Dendritic cell treated with granulocyte-macrophage colony-stimulating factor and Interleukin-4, amounts not matched to agents 40 ng/mL and 50 ng/mL, for 4 days (primary cell): ENCODE measurements at regions not wholly inside any gene's neighbourhood (a gene's known extent, or its start where the extent isn't known, plus 50 kb on each side); places are given as distances from the start of the nearest gene placed in this dataset.

Source experiments
- H3K27ac Mint-ChIP-seq: one replicate; pipeline ENCODE4 v1.8.0; 2022; ENCODE audit warnings: mild to moderate bottlenecking, mixed read lengths
- H3K27me3 Mint-ChIP-seq: one replicate; pipeline ENCODE4 v1.8.0; 2022; ENCODE audit warnings: mild to moderate bottlenecking, mixed read lengths
- H3K36me3 Mint-ChIP-seq: one replicate; pipeline ENCODE4 v1.8.0; 2022; ENCODE audit warnings: low read depth, mixed read lengths
- H3K4me1 Mint-ChIP-seq: one replicate; pipeline ENCODE4 v1.8.0; 2022; ENCODE audit warnings: low read depth, mixed read lengths
- H3K4me3 Mint-ChIP-seq: one replicate; pipeline ENCODE4 v1.8.0; 2022; ENCODE audit warnings: mild to moderate bottlenecking, moderate library complexity, mixed read lengths
- H3K9me3 Mint-ChIP-seq: one replicate; pipeline ENCODE4 v1.8.0; 2022; ENCODE audit warnings: mixed read lengths
- intact Hi-C: fragments of 100-400 bp; cut with micrococcal nuclease; formaldehyde crosslinking; loops from one replicate; pipeline ENCODE4 v1.15.0; 2022

- Mint-ChIP-seq H3K9me3 (peaks cover 11% of the 10 kb centered on the region), H3K27ac (no peak overlapping the region), H3K4me3 (no peak overlapping the region), H3K27me3 (no peaks in the 10 kb centered on the region), H3K4me1 (peaks cover 31% of the 10 kb centered on the region), H3K36me3 (no peaks in the 10 kb centered on the region)
- intact Hi-C loops = no loop called here
Observed at GRCh38 chr5:74426506-74426905, 214.0 kb downstream of the ENC1 start.

GRCh38 chr5:74424162-74424868 lies 216.2 kb downstream of the ENC1 start:
- H3K4me1 Mint-ChIP-seq = peaks cover 24% of the 10 kb centered on the region
- H3K36me3 Mint-ChIP-seq = no peaks in the 10 kb centered on the region
- no peak overlapping the region for H3K4me3 Mint-ChIP-seq
- H3K27ac Mint-ChIP-seq = no peak overlapping the region
- H3K27me3 Mint-ChIP-seq = no peaks in the 10 kb centered on the region
- H3K9me3 Mint-ChIP-seq = peaks cover 11% of the 10 kb centered on the region
- intact Hi-C loops = no loop called here

- peaks cover 24% of the 10 kb centered on the region for H3K4me1 Mint-ChIP-seq
- no peaks in the 10 kb centered on the region for H3K36me3 Mint-ChIP-seq
- peaks cover 11% of the 10 kb centered on the region for H3K9me3 Mint-ChIP-seq
- H3K27me3 Mint-ChIP-seq = no peaks in the 10 kb centered on the region
- H3K27ac Mint-ChIP-seq = no peak overlapping the region
- H3K4me3 Mint-ChIP-seq = no peak overlapping the region
- intact Hi-C loops = no loop called here
Observed at GRCh38 chr5:74423383-74423782, 217.1 kb downstream of the ENC1 start.

GRCh38 chr5:74422671-74423070 lies 217.9 kb downstream of the ENC1 start:
- intact Hi-C loops = no loop called here
- no peaks in the 10 kb centered on the region for H3K36me3 Mint-ChIP-seq

GRCh38 chr5:74422030-74422429 lies 218.5 kb downstream of the ENC1 start:
- no peak overlapping the region for H3K4me3 Mint-ChIP-seq
- intact Hi-C loops = no loop called here

More at GRCh38 chr5:74422671-74423070, 217.9 kb downstream of the ENC1 start:
- H3K4me1 Mint-ChIP-seq = peaks cover 24% of the 10 kb centered on the region
- H3K27ac Mint-ChIP-seq = no peak overlapping the region
- no peaks in the 10 kb centered on the region for H3K27me3 Mint-ChIP-seq
- H3K9me3 Mint-ChIP-seq = peaks cover 11% of the 10 kb centered on the region
- no peak overlapping the region for H3K4me3 Mint-ChIP-seq

GRCh38 chr5:74421377-74421776 lies 219.2 kb downstream of the ENC1 start:
- no peaks in the 10 kb centered on the region for H3K27me3 Mint-ChIP-seq
- H3K4me3 Mint-ChIP-seq = no peak overlapping the region
- no peaks in the 10 kb centered on the region for H3K36me3 Mint-ChIP-seq
- H3K9me3 Mint-ChIP-seq = peaks cover 11% of the 10 kb centered on the region
- intact Hi-C loops = no loop called here
- peaks cover 24% of the 10 kb centered on the region for H3K4me1 Mint-ChIP-seq
- H3K27ac Mint-ChIP-seq = no peak overlapping the region

More at GRCh38 chr5:74422030-74422429, 218.5 kb downstream of the ENC1 start:
- H3K36me3 Mint-ChIP-seq = no peaks in the 10 kb centered on the region
- no peaks in the 10 kb centered on the region for H3K27me3 Mint-ChIP-seq
- H3K27ac Mint-ChIP-seq = no peak overlapping the region
- H3K4me1 Mint-ChIP-seq = peaks cover 24% of the 10 kb centered on the region
- peaks cover 11% of the 10 kb centered on the region for H3K9me3 Mint-ChIP-seq

- H3K36me3 Mint-ChIP-seq = no peaks in the 10 kb centered on the region
- intact Hi-C loops = no loop called here
- peaks cover 24% of the 10 kb centered on the region for H3K4me1 Mint-ChIP-seq
- H3K27ac Mint-ChIP-seq = no peak overlapping the region
- peaks cover 11% of the 10 kb centered on the region for H3K9me3 Mint-ChIP-seq
- no peak overlapping the region for H3K4me3 Mint-ChIP-seq
- H3K27me3 Mint-ChIP-seq = no peaks in the 10 kb centered on the region
Observed at GRCh38 chr5:74420947-74421346, 219.6 kb downstream of the ENC1 start.

- Mint-ChIP-seq H3K36me3 (no peaks in the 10 kb centered on the region), H3K4me1 (peaks cover 24% of the 10 kb centered on the region), H3K9me3 (peaks cover 11% of the 10 kb centered on the region), H3K27me3 (no peaks in the 10 kb centered on the region), H3K27ac (no peak overlapping the region), H3K4me3 (no peak overlapping the region)
- intact Hi-C loops = no loop called here
Observed at GRCh38 chr5:74420220-74420619, 220.3 kb downstream of the ENC1 start.

- Mint-ChIP-seq H3K4me1 (peaks cover 24% of the 10 kb centered on the region), H3K27ac (no peak overlapping the region), H3K27me3 (no peaks in the 10 kb centered on the region), H3K4me3 (no peak overlapping the region), H3K36me3 (no peaks in the 10 kb centered on the region), H3K9me3 (peaks cover 11% of the 10 kb centered on the region)
- intact Hi-C loops = no loop called here
Observed at GRCh38 chr5:74419468-74419867, 221.1 kb downstream of the ENC1 start.

- Mint-ChIP-seq H3K27me3 (no peaks in the 10 kb centered on the region), H3K4me1 (peaks cover 24% of the 10 kb centered on the region), H3K36me3 (no peaks in the 10 kb centered on the region), H3K27ac (no peak overlapping the region), H3K4me3 (no peak overlapping the region), H3K9me3 (peaks cover 11% of the 10 kb centered on the region)
- intact Hi-C loops = no loop called here
Observed at GRCh38 chr5:74418709-74419108, 221.8 kb downstream of the ENC1 start.

- H3K27ac Mint-ChIP-seq = no peak overlapping the region
- peaks cover 22% of the 10 kb centered on the region for H3K4me1 Mint-ChIP-seq
- peaks cover 7% of the 10 kb centered on the region for H3K9me3 Mint-ChIP-seq
- no peak overlapping the region for H3K4me3 Mint-ChIP-seq
- intact Hi-C loops = no loop called here
- H3K27me3 Mint-ChIP-seq = no peaks in the 10 kb centered on the region
- H3K36me3 Mint-ChIP-seq = no peaks in the 10 kb centered on the region
Observed at GRCh38 chr5:74418261-74418660, 222.3 kb downstream of the ENC1 start.

- intact Hi-C loops = no loop called here
- Mint-ChIP-seq H3K9me3 (no peaks in the 10 kb centered on the region), H3K4me1 (peaks cover 8% of the 10 kb centered on the region), H3K4me3 (no peak overlapping the region), H3K27ac (no peak overlapping the region), H3K27me3 (no peaks in the 10 kb centered on the region), H3K36me3 (no peaks in the 10 kb centered on the region)
Observed at GRCh38 chr5:74415695-74416102, 224.8 kb downstream of the ENC1 start.

GRCh38 chr5:74414228-74414627 lies 226.3 kb downstream of the ENC1 start:
- intact Hi-C loops = no loop called here
- no peaks in the 10 kb centered on the region for H3K9me3 Mint-ChIP-seq
- H3K36me3 Mint-ChIP-seq = no peaks in the 10 kb centered on the region
- peaks cover 6% of the 10 kb centered on the region for H3K4me1 Mint-ChIP-seq
- no peak overlapping the region for H3K27ac Mint-ChIP-seq
- no peak overlapping the region for H3K4me3 Mint-ChIP-seq
- H3K27me3 Mint-ChIP-seq = no peaks in the 10 kb centered on the region

GRCh38 chr5:74413403-74414048 lies 227.0 kb downstream of the ENC1 start:
- Mint-ChIP-seq H3K9me3 (no peaks in the 10 kb centered on the region), H3K4me3 (no peak overlapping the region), H3K27ac (no peak overlapping the region), H3K4me1 (peaks cover 8% of the 10 kb centered on the region), H3K27me3 (no peaks in the 10 kb centered on the region), H3K36me3 (no peaks in the 10 kb centered on the region)
- intact Hi-C loops = no loop called here

GRCh38 chr5:74412066-74412465 lies 228.5 kb downstream of the ENC1 start:
- no peaks in the 10 kb centered on the region for H3K27me3 Mint-ChIP-seq
- no peak overlapping the region for H3K27ac Mint-ChIP-seq
- peaks cover 12% of the 10 kb centered on the region for H3K4me1 Mint-ChIP-seq
- H3K9me3 Mint-ChIP-seq = no peaks in the 10 kb centered on the region
- intact Hi-C loops = no loop called here
- no peaks in the 10 kb centered on the region for H3K36me3 Mint-ChIP-seq
- H3K4me3 Mint-ChIP-seq = no peak overlapping the region
